C4-2B (cell line): ENCODE measurements at regions not wholly inside any gene's neighbourhood (a gene's known extent, or its start where the extent isn't known, plus 50 kb on each side); places are given as distances from the start of the nearest gene placed in this dataset.

Experiments used
- H3K27ac ChIP-seq: fragments of 450-650 bp; 2 replicates; pipeline ENCODE4 v1.5.1; 2017
- CTCF ChIP-seq: fragments of 450-650 bp; conservative IDR thresholded peaks from 2 replicates; pipeline ENCODE4 v1.5.1; 2017; ENCODE audit warnings: mild to moderate bottlenecking
- ZFX ChIP-seq: fragments of 450-650 bp; IDR thresholded peaks from 2 replicates; pipeline ENCODE4 v1.6.1; 2017

- TF ChIP-seq ZFX (no peak), CTCF (no peak)
- H3K27ac ChIP-seq: no peak overlapping the region
Observed at GRCh38 chr6:14784596-14785492, 461.0 kb upstream of the JARID2 start.

DNA sequence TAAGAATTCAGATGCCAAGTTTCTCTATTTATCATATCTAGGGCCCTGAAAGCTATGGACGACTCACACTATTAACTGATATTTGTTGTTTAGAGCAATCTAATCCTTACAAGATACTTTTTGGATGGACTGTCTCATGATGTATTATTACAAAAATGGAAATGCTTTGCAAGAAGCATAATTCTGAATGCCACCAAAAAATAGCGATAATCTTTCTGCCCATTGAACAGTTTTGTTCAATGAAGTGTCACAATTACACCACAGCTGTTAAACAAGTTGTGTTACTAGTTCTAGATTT is 460.4 kb upstream of the JARID2 start:
- H3K27ac ChIP-seq: no peak overlapping the region
- TF ChIP-seq ZFX: no peak
- TF ChIP-seq CTCF: no peak

GRCh38 chr6:14786008-14786407 is 459.9 kb upstream of the JARID2 start:
- no peak overlapping the region for H3K27ac ChIP-seq
- TF ChIP-seq ZFX (no peak), CTCF (no peak)

- no peak overlapping the region for H3K27ac ChIP-seq
- TF ChIP-seq CTCF: no peak
- TF ChIP-seq ZFX: no peak
Observed at GRCh38 chr6:14786455-14786854, 459.4 kb upstream of the JARID2 start.

DNA sequence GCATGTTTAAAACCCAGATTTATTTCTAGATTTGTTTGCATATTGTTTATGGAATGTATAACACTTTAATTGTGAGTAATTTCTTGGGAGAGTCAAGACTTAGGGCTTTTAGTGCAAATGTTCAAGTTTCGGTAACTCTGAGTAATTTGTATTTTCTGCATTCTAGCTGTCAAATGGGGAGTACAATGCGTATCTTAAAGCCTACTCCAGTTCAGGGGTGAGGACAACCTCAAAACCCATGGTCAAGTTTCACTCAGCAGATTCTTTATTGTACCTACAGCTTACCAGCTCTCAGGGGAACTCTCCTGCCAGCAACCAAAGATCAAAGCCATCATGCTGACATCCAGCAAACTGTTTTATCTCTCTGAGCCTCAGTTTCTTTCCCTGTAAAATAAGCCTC is 458.6 kb upstream of the JARID2 start:
- TF ChIP-seq CTCF (no peak), ZFX (no peak)
- no peak overlapping the region for H3K27ac ChIP-seq

GRCh38 chr6:14787677-14788076 is 458.2 kb upstream of the JARID2 start:
- TF ChIP-seq CTCF: no peak
- no peak overlapping the region for H3K27ac ChIP-seq

DNA sequence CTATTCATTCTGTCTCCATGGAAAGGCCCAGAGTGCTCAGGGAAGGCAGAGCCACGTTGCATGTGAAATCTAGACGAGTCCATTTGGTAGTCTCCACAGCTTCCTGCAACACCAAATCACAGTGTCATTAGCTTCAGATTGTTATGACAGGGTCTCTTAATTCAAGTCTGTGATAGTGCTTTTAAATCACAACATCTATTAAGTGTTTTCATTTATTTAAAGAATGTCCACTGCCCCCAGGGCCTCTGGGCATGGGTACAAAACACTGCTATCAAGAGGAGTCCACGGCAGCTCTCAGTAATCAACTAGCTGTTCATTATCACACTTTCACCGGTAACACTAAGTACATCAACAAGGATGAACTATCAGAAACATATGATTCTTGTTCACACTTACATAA is 455.9 kb upstream of the JARID2 start:
- no peak for TF ChIP-seq CTCF
- TF ChIP-seq ZFX: no peak
- H3K27ac ChIP-seq: no peak overlapping the region
